SKM-1 treated with dmso at 0.1 percent for 144 hours (cell line): ENCODE measurements at regions not wholly inside any gene's neighbourhood (a gene's known extent, or its start where the extent isn't known, plus 50 kb on each side); places are given as distances from the start of the nearest gene placed in this dataset.
"Not testable (repeated sequence)": the region's sequence is repeated elsewhere in the genome, so short reads cannot be mapped to it uniquely, and the experiment has no call there.

Experiments used
- DNase-seq: peaks from one replicate; lab custom pipeline; 2025; ENCODE audit not compliant: unreplicated experiment; lab: John Stamatoyannopoulos, UW

GRCh38 chr21:13827201-13827600 lies 217.6 kb downstream of the POTED start:
- DNase-seq: no peak

GRCh38 chr21:13826511-13826910 lies 216.9 kb downstream of the POTED start:
- DNase-seq: not testable (repeated sequence)

- not testable (repeated sequence) for DNase-seq
These were observed 215.7 kb downstream of the POTED start for GRCh38 chr21:13825218-13825778.

GRCh38 chr21:13820286-13820685 lies 210.7 kb downstream of the POTED start:
- not testable (repeated sequence) for DNase-seq

GRCh38 chr21:13812191-13812590 lies 202.6 kb downstream of the POTED start:
- not testable (repeated sequence) for DNase-seq

- DNase-seq: not testable (repeated sequence)
These were observed 201.0 kb downstream of the POTED start for GRCh38 chr21:13810559-13810958.

- not testable (repeated sequence) for DNase-seq
These were observed 196.9 kb downstream of the POTED start for GRCh38 chr21:13806444-13806843.

GRCh38 chr21:13802757-13803156 lies 193.2 kb downstream of the POTED start:
- DNase-seq: not testable (repeated sequence)
